WTC11 (cell line): ENCODE measurements at regions not wholly inside any gene's neighbourhood (a gene's known extent, or its start where the extent isn't known, plus 50 kb on each side); places are given as distances from the start of the nearest gene placed in this dataset.

ENCODE experiments used
- ATAC-seq: fragments of 200-7000 bp; cut with Tn5 transposase; 2 replicates; pipeline ENCODE4 v1.10.0; 2021; ENCODE audit warnings: mild to moderate bottlenecking, moderate library complexity
- CTCF ChIA-PET: fragments of 300-600 bp; sonication (Branson Sonifier 250); formaldehyde crosslinking; loops from one replicate; lab custom pipeline; 2021; ENCODE audit warnings: antibody characterized with exemption; lab: Charles Lee
- POLR2A ChIA-PET: fragments of 350-600 bp; sonication (Branson Sonifier 250); formaldehyde crosslinking; loops from one replicate; lab custom pipeline; 2021; ENCODE audit warnings: antibody characterized with exemption; lab: Charles Lee
- DNase-seq: peaks from one replicate; pipeline ENCODE4 v3.0.0; 2021; ENCODE audit warnings: low spot score
- H3K27ac Mint-ChIP-seq: 2 replicates; pipeline ENCODE4 v1.8.0; 2021; ENCODE audit warnings: mixed read lengths
- H3K27me3 Mint-ChIP-seq: 2 replicates; pipeline ENCODE4 v1.8.0; 2021; ENCODE audit warnings: low read depth, mild to moderate bottlenecking, moderate library complexity, mixed read lengths
- H3K36me3 Mint-ChIP-seq: 2 replicates; pipeline ENCODE4 v1.8.0; 2021; ENCODE audit warnings: mixed read lengths
- H3K4me1 Mint-ChIP-seq: 2 replicates; pipeline ENCODE4 v1.8.0; 2022; ENCODE audit warnings: mixed read lengths
- H3K4me3 Mint-ChIP-seq: 2 replicates; pipeline ENCODE4 v1.8.0; 2021; ENCODE audit warnings: mild to moderate bottlenecking, moderate library complexity, mixed read lengths
- H3K9me3 Mint-ChIP-seq: 2 replicates; pipeline ENCODE4 v1.8.0; 2021; ENCODE audit warnings: mixed read lengths
- ATF6 ChIP-seq: sonication (generic); formaldehyde crosslinking; IDR thresholded peaks from 2 replicates; pipeline ENCODE4 v1.8.1; 2023; ENCODE audit warnings: mild to moderate bottlenecking, missing genetic modification reagents
- CDX4 ChIP-seq: fragments of 250-450 bp; sonication (Bioruptor Pico); IDR thresholded peaks from 2 replicates; pipeline ENCODE4 v1.9.0; 2021; ENCODE audit warnings: moderate library complexity, mild to moderate bottlenecking, inconsistent platforms, borderline replicate concordance
- CREB1 ChIP-seq: sonication (generic); formaldehyde crosslinking; IDR thresholded peaks from 2 replicates; pipeline ENCODE4 v1.8.0; 2023; ENCODE audit warnings: mild to moderate bottlenecking, missing genetic modification reagents
- E2F1 ChIP-seq: sonication (generic); formaldehyde crosslinking; IDR thresholded peaks from 2 replicates; pipeline ENCODE4 v1.8.0; 2022; ENCODE audit warnings: mild to moderate bottlenecking, missing genetic modification reagents
- ELF4 ChIP-seq: sonication (generic); formaldehyde crosslinking; IDR thresholded peaks from 2 replicates; pipeline ENCODE4 v1.8.1; 2022; ENCODE audit warnings: low read depth, mild to moderate bottlenecking, moderate library complexity, missing genetic modification reagents
- EMX1 ChIP-seq: fragments of 250-450 bp; sonication (Bioruptor Pico); IDR thresholded peaks from 2 replicates; pipeline ENCODE4 v1.8.0; 2021; ENCODE audit warnings: mild to moderate bottlenecking
- HMGXB4 ChIP-seq: sonication (generic); formaldehyde crosslinking; IDR thresholded peaks from 2 replicates; pipeline ENCODE4 v1.8.1; 2023; ENCODE audit warnings: mild to moderate bottlenecking, moderate library complexity, missing genetic modification reagents
- MXD4 ChIP-seq: fragments of 250-450 bp; sonication (Bioruptor Pico); IDR thresholded peaks from 2 replicates; pipeline ENCODE4 v1.8.0; 2021; ENCODE audit warnings: mild to moderate bottlenecking, moderate library complexity, borderline replicate concordance
- MYBL2 ChIP-seq: sonication (generic); formaldehyde crosslinking; IDR thresholded peaks from 2 replicates; pipeline ENCODE4 v1.8.1; 2023; ENCODE audit warnings: mild to moderate bottlenecking, moderate library complexity, missing genetic modification reagents
- NR1H2 ChIP-seq: sonication (generic); formaldehyde crosslinking; IDR thresholded peaks from 2 replicates; pipeline ENCODE4 v1.9.0; 2021; ENCODE audit warnings: mild to moderate bottlenecking, moderate library complexity, missing genetic modification reagents
- NR3C1 ChIP-seq: sonication (generic); formaldehyde crosslinking; conservative IDR thresholded peaks from 2 replicates; pipeline ENCODE4 v1.8.1; 2023; ENCODE audit warnings: low read depth, mild to moderate bottlenecking, missing genetic modification reagents
- TEAD4 ChIP-seq: sonication (generic); formaldehyde crosslinking; IDR thresholded peaks from 2 replicates; pipeline ENCODE4 v1.8.0; 2022; ENCODE audit warnings: mild to moderate bottlenecking, missing genetic modification reagents
- ZNF138 ChIP-seq: sonication (generic); formaldehyde crosslinking; conservative IDR thresholded peaks from 2 replicates; pipeline ENCODE4 v1.8.1; 2022; ENCODE audit warnings: mild to moderate bottlenecking, moderate library complexity, missing genetic modification reagents
- ZNF263 ChIP-seq: sonication (generic); formaldehyde crosslinking; IDR thresholded peaks from 2 replicates; pipeline ENCODE4 v1.8.1; 2022; ENCODE audit warnings: low read depth, mild to moderate bottlenecking, moderate library complexity, missing genetic modification reagents
- ZNF317 ChIP-seq: sonication (generic); formaldehyde crosslinking; IDR thresholded peaks from 2 replicates; pipeline ENCODE4 v1.8.1; 2023; ENCODE audit warnings: low read depth, mild to moderate bottlenecking, moderate library complexity, missing genetic modification reagents, borderline replicate concordance
- ZNF416 ChIP-seq: fragments of 250-450 bp; sonication (Bioruptor Pico); IDR thresholded peaks from 2 replicates; pipeline ENCODE4 v1.9.0; 2021; ENCODE audit warnings: mild to moderate bottlenecking, inconsistent platforms
- ZNF425 ChIP-seq: fragments of 250-450 bp; sonication (Bioruptor Pico); conservative IDR thresholded peaks from 2 replicates; pipeline ENCODE4 v1.9.0; 2021; ENCODE audit warnings: mild to moderate bottlenecking
- TF ChIP-seq, protein P1 (sequence below): fragments of 250-450 bp; sonication (Bioruptor Pico); IDR thresholded peaks from 2 replicates; pipeline ENCODE4 v1.8.0; 2021; ENCODE audit warnings: mild to moderate bottlenecking
- TF ChIP-seq, protein P2 (sequence below): fragments of 250-450 bp; sonication (Bioruptor Pico); IDR thresholded peaks from 2 replicates; pipeline ENCODE4 v1.9.0; 2021; ENCODE audit warnings: mild to moderate bottlenecking, borderline replicate concordance

DNA sequence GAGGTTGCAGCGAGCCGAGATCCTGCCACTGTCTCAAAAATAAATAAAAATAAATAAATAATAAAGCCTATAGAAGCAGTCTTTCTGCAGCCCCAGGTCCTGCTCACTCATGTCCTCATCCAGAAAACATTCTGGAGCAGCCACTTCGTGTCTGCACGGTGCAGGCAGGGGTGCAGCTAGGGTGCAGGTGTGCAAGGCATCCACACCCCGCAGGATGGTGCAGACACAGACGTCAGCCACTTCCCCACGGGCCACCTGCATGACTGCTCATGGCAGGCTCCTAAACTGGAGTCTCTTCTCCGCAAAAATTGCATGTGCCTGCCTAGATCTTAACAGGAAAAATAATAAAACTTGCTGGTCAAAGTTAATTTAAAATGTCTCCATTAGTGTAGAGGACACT lies 80.2 kb upstream of the SNTG2 start:
- no peak for DNase-seq
- no peaks in the 10 kb centered on the region for H3K9me3 Mint-ChIP-seq
- no peaks in the 10 kb centered on the region for H3K36me3 Mint-ChIP-seq
- no peak overlapping the region for H3K27ac Mint-ChIP-seq
- ChIA-PET CTCF (no interaction called here), POLR2A (no interaction called here)
- ATAC-seq = no peak
- peaks cover 35% of the 10 kb centered on the region for H3K4me1 Mint-ChIP-seq
- no peak for TF ChIP-seq ZNF425 (CRISPR knock-in tag)
- TF ChIP-seq, protein P1, sequence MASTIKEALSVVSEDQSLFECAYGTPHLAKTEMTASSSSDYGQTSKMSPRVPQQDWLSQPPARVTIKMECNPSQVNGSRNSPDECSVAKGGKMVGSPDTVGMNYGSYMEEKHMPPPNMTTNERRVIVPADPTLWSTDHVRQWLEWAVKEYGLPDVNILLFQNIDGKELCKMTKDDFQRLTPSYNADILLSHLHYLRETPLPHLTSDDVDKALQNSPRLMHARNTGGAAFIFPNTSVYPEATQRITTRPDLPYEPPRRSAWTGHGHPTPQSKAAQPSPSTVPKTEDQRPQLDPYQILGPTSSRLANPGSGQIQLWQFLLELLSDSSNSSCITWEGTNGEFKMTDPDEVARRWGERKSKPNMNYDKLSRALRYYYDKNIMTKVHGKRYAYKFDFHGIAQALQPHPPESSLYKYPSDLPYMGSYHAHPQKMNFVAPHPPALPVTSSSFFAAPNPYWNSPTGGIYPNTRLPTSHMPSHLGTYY (CRISPR knock-in tag) = no peak
- no peak for TF ChIP-seq MXD4 (CRISPR knock-in tag)
- no peak for TF ChIP-seq ZNF138 (CRISPR knock-in tag)
- TF ChIP-seq NR3C1 (CRISPR knock-in tag) = no peak
- TF ChIP-seq ATF6 = no peak
- no peak for TF ChIP-seq ZNF416 (CRISPR knock-in tag)
- no peak for TF ChIP-seq CREB1 (CRISPR knock-in tag)
- no peak for TF ChIP-seq NR1H2
- TF ChIP-seq, all 79 proteins: peak for 0
- H3K4me3 Mint-ChIP-seq = no peak overlapping the region
- H3K27me3 Mint-ChIP-seq = peaks cover 39% of the 10 kb centered on the region

GRCh38 chr2:869894-870293 lies 80.8 kb upstream of the SNTG2 start:
- Mint-ChIP-seq H3K36me3 (no peaks in the 10 kb centered on the region), H3K27ac (no peak overlapping the region), H3K9me3 (no peaks in the 10 kb centered on the region), H3K4me1 (peaks cover 41% of the 10 kb centered on the region), H3K4me3 (no peak overlapping the region), H3K27me3 (peaks cover 39% of the 10 kb centered on the region)
- no peak for DNase-seq
- ChIA-PET POLR2A (no interaction called here), CTCF (no interaction called here)
- ATAC-seq = no peak
- TF ChIP-seq ZNF263 (no peak), E2F1 (CRISPR knock-in tag) (no peak), ZNF317 (no peak), MYBL2 (CRISPR knock-in tag) (no peak), CDX4 (no peak), TEAD4 (CRISPR knock-in tag) (no peak), ELF4 (no peak), EMX1 (CRISPR knock-in tag) (no peak), ZNF416 (CRISPR knock-in tag) (no peak), HMGXB4 (no peak)
- TF ChIP-seq, protein P2, sequence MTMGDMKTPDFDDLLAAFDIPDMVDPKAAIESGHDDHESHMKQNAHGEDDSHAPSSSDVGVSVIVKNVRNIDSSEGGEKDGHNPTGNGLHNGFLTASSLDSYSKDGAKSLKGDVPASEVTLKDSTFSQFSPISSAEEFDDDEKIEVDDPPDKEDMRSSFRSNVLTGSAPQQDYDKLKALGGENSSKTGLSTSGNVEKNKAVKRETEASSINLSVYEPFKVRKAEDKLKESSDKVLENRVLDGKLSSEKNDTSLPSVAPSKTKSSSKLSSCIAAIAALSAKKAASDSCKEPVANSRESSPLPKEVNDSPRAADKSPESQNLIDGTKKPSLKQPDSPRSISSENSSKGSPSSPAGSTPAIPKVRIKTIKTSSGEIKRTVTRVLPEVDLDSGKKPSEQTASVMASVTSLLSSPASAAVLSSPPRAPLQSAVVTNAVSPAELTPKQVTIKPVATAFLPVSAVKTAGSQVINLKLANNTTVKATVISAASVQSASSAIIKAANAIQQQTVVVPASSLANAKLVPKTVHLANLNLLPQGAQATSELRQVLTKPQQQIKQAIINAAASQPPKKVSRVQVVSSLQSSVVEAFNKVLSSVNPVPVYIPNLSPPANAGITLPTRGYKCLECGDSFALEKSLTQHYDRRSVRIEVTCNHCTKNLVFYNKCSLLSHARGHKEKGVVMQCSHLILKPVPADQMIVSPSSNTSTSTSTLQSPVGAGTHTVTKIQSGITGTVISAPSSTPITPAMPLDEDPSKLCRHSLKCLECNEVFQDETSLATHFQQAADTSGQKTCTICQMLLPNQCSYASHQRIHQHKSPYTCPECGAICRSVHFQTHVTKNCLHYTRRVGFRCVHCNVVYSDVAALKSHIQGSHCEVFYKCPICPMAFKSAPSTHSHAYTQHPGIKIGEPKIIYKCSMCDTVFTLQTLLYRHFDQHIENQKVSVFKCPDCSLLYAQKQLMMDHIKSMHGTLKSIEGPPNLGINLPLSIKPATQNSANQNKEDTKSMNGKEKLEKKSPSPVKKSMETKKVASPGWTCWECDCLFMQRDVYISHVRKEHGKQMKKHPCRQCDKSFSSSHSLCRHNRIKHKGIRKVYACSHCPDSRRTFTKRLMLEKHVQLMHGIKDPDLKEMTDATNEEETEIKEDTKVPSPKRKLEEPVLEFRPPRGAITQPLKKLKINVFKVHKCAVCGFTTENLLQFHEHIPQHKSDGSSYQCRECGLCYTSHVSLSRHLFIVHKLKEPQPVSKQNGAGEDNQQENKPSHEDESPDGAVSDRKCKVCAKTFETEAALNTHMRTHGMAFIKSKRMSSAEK (CRISPR knock-in tag) = no peak
